ENCODE measurements at regions not wholly inside any gene's neighbourhood (a gene's known extent, or its start where the extent isn't known, plus 50 kb on each side); places are given as distances from the start of the nearest gene placed in this dataset.
A peak's percentile ranks its signal among the peaks of the same experiment; 100 is the strongest.

GRCh38 chr13:27847669-27848068 lies 55.4 kb downstream of the GSX1 start:
- peaks cover 20% of the 10 kb centered on the region for H3K4me1 ChIP-seq (ENCODE audit: control insufficient read depth, insufficient read depth, low read length)
- no CpG with 5 or more reads among the region's 3 CpGs for WGBS (ENCODE audit: insufficient coverage, low lambda C conversion rate)
- H3K9me3 ChIP-seq (ENCODE audit: control insufficient read depth, low read depth, low read length), result no peaks in the 10 kb centered on the region
- no peaks in the 10 kb centered on the region for H3K36me3 ChIP-seq (ENCODE audit: control insufficient read depth, insufficient read depth, low read length)
- no peak for DNase-seq
- no peak overlapping the region for H3K4me3 ChIP-seq (ENCODE audit: low read length)
- no peak overlapping the region for H3K27ac ChIP-seq (ENCODE audit: low read length)
- no peaks in the 10 kb centered on the region for H3K27me3 ChIP-seq (ENCODE audit: control insufficient read depth, insufficient read depth, low read length)

DNA sequence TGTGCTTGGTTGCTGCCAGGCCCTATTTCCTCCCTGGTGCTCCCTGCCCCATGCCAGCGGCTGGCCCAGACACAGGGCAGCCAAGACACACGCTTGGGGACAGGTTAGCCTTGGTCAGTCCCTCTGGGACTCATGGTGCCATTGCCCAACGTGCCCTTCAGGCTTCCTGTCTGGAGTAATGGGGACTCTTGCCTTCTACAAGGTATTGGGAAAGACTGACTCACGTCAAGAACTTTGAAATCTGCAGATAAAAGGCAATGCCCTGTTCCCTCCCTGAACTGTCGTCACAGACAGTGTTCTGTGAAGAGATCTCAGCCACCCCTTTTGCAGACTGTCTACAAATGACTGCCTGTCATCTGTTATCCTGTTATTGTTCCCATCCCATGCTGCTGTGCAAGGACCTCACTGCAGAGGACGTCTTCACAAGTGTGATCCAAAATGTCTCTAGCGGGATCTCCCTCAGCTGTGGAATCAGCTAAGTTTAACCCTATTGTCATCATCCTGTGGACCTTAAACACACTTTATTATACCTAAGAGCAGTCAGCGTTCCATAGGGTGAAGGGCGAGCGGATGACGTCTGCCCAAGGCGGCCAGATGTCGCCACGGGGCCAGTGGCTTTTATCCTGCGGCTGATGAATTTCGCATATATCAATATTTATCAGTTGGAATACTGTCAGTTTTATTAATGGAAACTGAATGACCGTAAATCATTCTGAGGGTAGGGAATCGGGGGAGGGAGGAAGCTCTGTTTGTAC lies 59.0 kb downstream of the GSX1 start:
- Histone ChIP-seq H3K27me3 (ENCODE audit: control insufficient read depth, insufficient read depth, low read length) (no peaks in the 10 kb centered on the region), H3K4me1 (ENCODE audit: control insufficient read depth, insufficient read depth, low read length) (peaks cover 30% of the 10 kb centered on the region), H3K9me3 (ENCODE audit: control insufficient read depth, low read depth, low read length) (no peaks in the 10 kb centered on the region), H3K27ac (ENCODE audit: low read length) (peak overlapping the region; percentile 78), H3K4me3 (ENCODE audit: low read length) (no peak overlapping the region), H3K36me3 (ENCODE audit: control insufficient read depth, insufficient read depth, low read length) (no peaks in the 10 kb centered on the region)
- no CpG with 5 or more reads among the region's 18 CpGs for WGBS (ENCODE audit: insufficient coverage, low lambda C conversion rate)
- peak; percentile 92 to 98 for DNase-seq

DNA sequence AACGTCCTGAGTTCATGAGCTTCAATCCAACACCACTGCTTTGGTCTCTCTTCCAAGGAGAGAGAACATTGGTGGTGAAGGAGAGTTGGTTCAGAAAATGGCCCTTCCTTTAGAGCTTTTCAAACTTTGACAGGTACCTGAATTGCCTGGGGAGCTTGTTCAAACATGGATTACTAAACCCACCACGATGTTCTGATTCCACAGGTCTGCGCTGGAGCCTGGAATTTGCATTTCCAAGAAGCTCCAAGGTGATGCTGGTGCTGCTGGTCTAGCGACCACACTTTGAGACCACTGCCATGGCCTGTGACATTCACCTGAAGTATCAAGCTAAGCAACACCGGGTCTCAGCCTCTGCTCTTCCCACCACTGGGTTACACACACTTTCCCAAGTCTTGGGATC lies 60.2 kb downstream of the GSX1 start:
- Histone ChIP-seq H3K9me3 (ENCODE audit: control insufficient read depth, low read depth, low read length) (no peaks in the 10 kb centered on the region), H3K4me1 (ENCODE audit: control insufficient read depth, insufficient read depth, low read length) (peaks cover 30% of the 10 kb centered on the region), H3K27me3 (ENCODE audit: control insufficient read depth, insufficient read depth, low read length) (no peaks in the 10 kb centered on the region), H3K4me3 (ENCODE audit: low read length) (no peak overlapping the region), H3K36me3 (ENCODE audit: control insufficient read depth, insufficient read depth, low read length) (no peaks in the 10 kb centered on the region), H3K27ac (ENCODE audit: low read length) (no peak overlapping the region)
- DNase-seq, result no peak
- WGBS (ENCODE audit: insufficient coverage, low lambda C conversion rate), result no CpG with 5 or more reads among the region's 5 CpGs

DNA sequence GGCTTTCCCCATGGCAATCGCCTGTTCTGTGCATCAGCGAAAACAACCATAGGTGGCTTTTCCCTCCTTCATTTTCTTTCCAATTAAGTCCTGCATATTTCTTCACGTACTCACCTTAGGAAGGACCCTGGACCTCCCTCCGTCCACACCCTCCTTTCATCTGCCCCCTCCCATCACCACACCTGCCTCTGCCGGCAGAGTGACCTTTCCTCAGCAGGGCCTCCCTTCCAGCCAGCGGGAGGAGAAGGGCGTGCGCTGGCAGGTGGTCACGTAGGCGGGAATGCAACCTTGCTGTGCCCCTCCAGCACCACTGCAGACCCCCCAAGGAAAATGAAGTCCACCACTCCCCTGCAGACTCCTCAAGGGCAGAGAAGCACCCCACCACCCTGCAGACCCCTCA lies 61.1 kb downstream of the GSX1 start:
- DNase-seq, result peak; percentile 83 to 89
- Histone ChIP-seq H3K27ac (ENCODE audit: low read length) (no peak overlapping the region), H3K27me3 (ENCODE audit: control insufficient read depth, insufficient read depth, low read length) (no peaks in the 10 kb centered on the region), H3K36me3 (ENCODE audit: control insufficient read depth, insufficient read depth, low read length) (no peaks in the 10 kb centered on the region), H3K9me3 (ENCODE audit: control insufficient read depth, low read depth, low read length) (no peaks in the 10 kb centered on the region), H3K4me3 (ENCODE audit: low read length) (no peak overlapping the region), H3K4me1 (ENCODE audit: control insufficient read depth, insufficient read depth, low read length) (peaks cover 30% of the 10 kb centered on the region)
- WGBS (ENCODE audit: insufficient coverage, low lambda C conversion rate), result 0% methylated on average over 2 of the region's 10 CpGs

DNA sequence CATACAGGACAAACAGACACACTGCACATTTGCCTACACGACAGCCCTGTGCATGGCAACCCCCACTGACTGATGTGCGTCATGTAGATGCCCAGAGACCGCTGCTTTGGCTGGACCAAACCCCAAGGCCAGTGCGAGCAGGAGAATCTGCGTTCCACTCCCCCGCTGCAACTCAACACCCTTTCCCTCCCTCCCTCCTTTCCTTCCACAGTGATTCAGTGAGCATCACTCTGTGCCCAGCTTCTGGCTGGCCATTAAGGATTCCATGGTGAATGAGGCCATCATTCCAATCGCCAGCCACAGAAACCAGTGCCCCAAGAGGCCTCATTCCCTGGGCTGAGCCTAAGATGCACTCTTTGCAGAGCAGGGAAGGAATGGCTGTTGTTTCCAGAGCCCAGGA lies 61.6 kb downstream of the GSX1 start:
- peaks cover 30% of the 10 kb centered on the region for H3K4me1 ChIP-seq (ENCODE audit: control insufficient read depth, insufficient read depth, low read length)
- DNase-seq, result no peak
- no peak overlapping the region for H3K27ac ChIP-seq (ENCODE audit: low read length)
- no peaks in the 10 kb centered on the region for H3K27me3 ChIP-seq (ENCODE audit: control insufficient read depth, insufficient read depth, low read length)
- no peaks in the 10 kb centered on the region for H3K36me3 ChIP-seq (ENCODE audit: control insufficient read depth, insufficient read depth, low read length)
- 60% methylated on average over 1 of the region's 7 CpGs for WGBS (ENCODE audit: insufficient coverage, low lambda C conversion rate)
- H3K9me3 ChIP-seq (ENCODE audit: control insufficient read depth, low read depth, low read length), result no peaks in the 10 kb centered on the region
- no peak overlapping the region for H3K4me3 ChIP-seq (ENCODE audit: low read length)

- Histone ChIP-seq H3K9me3 (ENCODE audit: control insufficient read depth, low read depth, low read length) (no peaks in the 10 kb centered on the region), H3K36me3 (ENCODE audit: control insufficient read depth, insufficient read depth, low read length) (no peaks in the 10 kb centered on the region), H3K27me3 (ENCODE audit: control insufficient read depth, insufficient read depth, low read length) (no peaks in the 10 kb centered on the region), H3K27ac (ENCODE audit: low read length) (no peak overlapping the region), H3K4me1 (ENCODE audit: control insufficient read depth, insufficient read depth, low read length) (peaks cover 30% of the 10 kb centered on the region), H3K4me3 (ENCODE audit: low read length) (no peak overlapping the region)
- no peak for DNase-seq
- no CpG with 5 or more reads among the region's 1 CpG for WGBS (ENCODE audit: insufficient coverage, low lambda C conversion rate)
These were observed 62.3 kb downstream of the GSX1 start for GRCh38 chr13:27854606-27855005.

- DNase-seq, result no peak
- no peaks in the 10 kb centered on the region for H3K36me3 ChIP-seq (ENCODE audit: control insufficient read depth, insufficient read depth, low read length)
- no CpG with 5 or more reads among the region's 5 CpGs for WGBS (ENCODE audit: insufficient coverage, low lambda C conversion rate)
- H3K4me3 ChIP-seq (ENCODE audit: low read length), result no peak overlapping the region
- H3K4me1 ChIP-seq (ENCODE audit: control insufficient read depth, insufficient read depth, low read length), result peaks cover 30% of the 10 kb centered on the region
- no peaks in the 10 kb centered on the region for H3K27me3 ChIP-seq (ENCODE audit: control insufficient read depth, insufficient read depth, low read length)
- no peak overlapping the region for H3K27ac ChIP-seq (ENCODE audit: low read length)
- no peaks in the 10 kb centered on the region for H3K9me3 ChIP-seq (ENCODE audit: control insufficient read depth, low read depth, low read length)
These were observed 63.1 kb downstream of the GSX1 start for GRCh38 chr13:27855381-27855780.

- peak; percentile 29 to 69 for DNase-seq
- no peaks in the 10 kb centered on the region for H3K27me3 ChIP-seq (ENCODE audit: control insufficient read depth, insufficient read depth, low read length)
These were observed 62.5 kb upstream of the PDX1 start for GRCh38 chr13:27857282-27857681.

DNA sequence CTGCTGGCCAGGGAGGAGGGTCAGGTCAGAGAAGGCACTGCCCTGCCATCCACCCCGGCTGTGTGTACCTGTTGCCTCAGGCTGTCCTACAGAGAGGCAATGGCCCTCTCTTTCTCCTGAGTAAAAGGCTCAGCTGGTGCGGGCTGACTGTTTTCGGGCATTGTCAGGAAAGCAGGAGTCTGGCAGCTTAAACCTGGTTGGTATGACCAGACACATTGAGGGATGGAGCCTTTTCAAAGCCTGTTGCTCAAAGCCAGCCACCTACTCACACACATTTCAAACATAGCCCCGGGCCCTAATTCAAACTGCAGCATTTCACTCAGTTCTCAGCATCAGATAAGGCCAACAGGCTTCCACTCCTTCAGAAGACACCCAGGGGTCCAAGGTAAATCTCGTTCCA lies 61.8 kb upstream of the PDX1 start:
- H3K27ac ChIP-seq (ENCODE audit: low read length), result no peak overlapping the region
- no peaks in the 10 kb centered on the region for H3K36me3 ChIP-seq (ENCODE audit: control insufficient read depth, insufficient read depth, low read length)
- no peak for DNase-seq
- H3K4me3 ChIP-seq (ENCODE audit: low read length), result no peak overlapping the region
- H3K9me3 ChIP-seq (ENCODE audit: control insufficient read depth, low read depth, low read length), result no peaks in the 10 kb centered on the region
- WGBS (ENCODE audit: insufficient coverage, low lambda C conversion rate), result no CpG with 5 or more reads among the region's 5 CpGs
- H3K4me1 ChIP-seq (ENCODE audit: control insufficient read depth, insufficient read depth, low read length), result peaks cover 6% of the 10 kb centered on the region
- H3K27me3 ChIP-seq (ENCODE audit: control insufficient read depth, insufficient read depth, low read length), result no peaks in the 10 kb centered on the region

More at GRCh38 chr13:27857282-27857681, 62.5 kb upstream of the PDX1 start:
- H3K4me3 ChIP-seq (ENCODE audit: low read length), result no peak overlapping the region
- no peaks in the 10 kb centered on the region for H3K36me3 ChIP-seq (ENCODE audit: control insufficient read depth, insufficient read depth, low read length)
- H3K27ac ChIP-seq (ENCODE audit: low read length), result no peak overlapping the region
- peaks cover 14% of the 10 kb centered on the region for H3K4me1 ChIP-seq (ENCODE audit: control insufficient read depth, insufficient read depth, low read length)
- WGBS (ENCODE audit: insufficient coverage, low lambda C conversion rate), result no CpG with 5 or more reads among the region's 10 CpGs
- no peaks in the 10 kb centered on the region for H3K9me3 ChIP-seq (ENCODE audit: control insufficient read depth, low read depth, low read length)

GRCh38 chr13:27860743-27861142 lies 59.1 kb upstream of the PDX1 start:
- H3K4me1 ChIP-seq (ENCODE audit: control insufficient read depth, insufficient read depth, low read length), result no peaks in the 10 kb centered on the region
- DNase-seq, result no peak
- no CpG with 5 or more reads among the region's 5 CpGs for WGBS (ENCODE audit: insufficient coverage, low lambda C conversion rate)
- H3K27me3 ChIP-seq (ENCODE audit: control insufficient read depth, insufficient read depth, low read length), result no peaks in the 10 kb centered on the region
- H3K27ac ChIP-seq (ENCODE audit: low read length), result no peak overlapping the region
- no peaks in the 10 kb centered on the region for H3K9me3 ChIP-seq (ENCODE audit: control insufficient read depth, low read depth, low read length)
- H3K4me3 ChIP-seq (ENCODE audit: low read length), result no peak overlapping the region
- no peaks in the 10 kb centered on the region for H3K36me3 ChIP-seq (ENCODE audit: control insufficient read depth, insufficient read depth, low read length)

GRCh38 chr13:27861165-27861564 lies 58.6 kb upstream of the PDX1 start:
- no peak overlapping the region for H3K4me3 ChIP-seq (ENCODE audit: low read length)
- WGBS (ENCODE audit: insufficient coverage, low lambda C conversion rate), result no CpG with 5 or more reads among the region's 5 CpGs
- DNase-seq, result no peak
- no peak overlapping the region for H3K27ac ChIP-seq (ENCODE audit: low read length)
- no peaks in the 10 kb centered on the region for H3K36me3 ChIP-seq (ENCODE audit: control insufficient read depth, insufficient read depth, low read length)
- no peaks in the 10 kb centered on the region for H3K27me3 ChIP-seq (ENCODE audit: control insufficient read depth, insufficient read depth, low read length)
- H3K4me1 ChIP-seq (ENCODE audit: control insufficient read depth, insufficient read depth, low read length), result no peaks in the 10 kb centered on the region
- no peaks in the 10 kb centered on the region for H3K9me3 ChIP-seq (ENCODE audit: control insufficient read depth, low read depth, low read length)

Data from large intestine (tissue), 3 donors.